Omental fat pad (tissue), 3 donors: ENCODE measurements at regions not wholly inside any gene's neighbourhood (a gene's known extent, or its start where the extent isn't known, plus 50 kb on each side); places are given as distances from the start of the nearest gene placed in this dataset.

Experiments used
- ATAC-seq: fragments of 150-250 bp; one replicate; pipeline ENCODE4 v1.9.1; 2016; ENCODE audit warnings: mild to moderate bottlenecking, moderate library complexity; ENCODE audit not compliant: low FRiP score
- DNase-seq: peaks from one replicate; pipeline ENCODE4 v3.0.0-alpha.2; 2019; ENCODE audit warnings: low spot score
- TF ChIP-seq, protein P1 (sequence below), 3 donors: fragments of 450-650 bp; IDR thresholded peaks; one replicate each; pipeline ENCODE4 v1.5.1; 2016 to 2017; ENCODE audit warnings: antibody characterized with exemption in 3 of 3, mild to moderate bottlenecking in 3 of 3, moderate library complexity in 2 of 3

DNA sequence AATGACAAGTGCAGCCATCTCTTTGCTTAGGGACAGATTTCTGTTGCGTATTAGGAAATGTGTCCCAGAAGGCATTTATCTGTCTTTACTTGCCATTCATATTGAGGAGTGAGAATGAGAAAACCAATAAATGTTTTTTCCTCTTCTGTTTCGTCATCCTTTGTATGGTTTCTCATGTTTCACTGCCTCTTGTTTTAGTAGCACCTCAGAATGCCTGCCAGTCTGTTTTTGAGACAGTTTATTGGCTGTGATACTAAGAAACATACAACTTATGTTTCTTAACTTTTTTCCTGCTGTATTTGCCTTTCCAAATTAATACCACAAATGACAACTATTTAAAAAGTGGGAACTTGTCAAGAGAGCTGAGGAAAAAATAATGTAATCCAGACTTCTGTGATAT lies 390.2 kb upstream of the GOLIM4 start:
- DNase-seq: no peak
- TF ChIP-seq, protein P1, sequence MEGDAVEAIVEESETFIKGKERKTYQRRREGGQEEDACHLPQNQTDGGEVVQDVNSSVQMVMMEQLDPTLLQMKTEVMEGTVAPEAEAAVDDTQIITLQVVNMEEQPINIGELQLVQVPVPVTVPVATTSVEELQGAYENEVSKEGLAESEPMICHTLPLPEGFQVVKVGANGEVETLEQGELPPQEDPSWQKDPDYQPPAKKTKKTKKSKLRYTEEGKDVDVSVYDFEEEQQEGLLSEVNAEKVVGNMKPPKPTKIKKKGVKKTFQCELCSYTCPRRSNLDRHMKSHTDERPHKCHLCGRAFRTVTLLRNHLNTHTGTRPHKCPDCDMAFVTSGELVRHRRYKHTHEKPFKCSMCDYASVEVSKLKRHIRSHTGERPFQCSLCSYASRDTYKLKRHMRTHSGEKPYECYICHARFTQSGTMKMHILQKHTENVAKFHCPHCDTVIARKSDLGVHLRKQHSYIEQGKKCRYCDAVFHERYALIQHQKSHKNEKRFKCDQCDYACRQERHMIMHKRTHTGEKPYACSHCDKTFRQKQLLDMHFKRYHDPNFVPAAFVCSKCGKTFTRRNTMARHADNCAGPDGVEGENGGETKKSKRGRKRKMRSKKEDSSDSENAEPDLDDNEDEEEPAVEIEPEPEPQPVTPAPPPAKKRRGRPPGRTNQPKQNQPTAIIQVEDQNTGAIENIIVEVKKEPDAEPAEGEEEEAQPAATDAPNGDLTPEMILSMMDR (IDR thresholded peaks at IDR 0.05): no peak

DNA sequence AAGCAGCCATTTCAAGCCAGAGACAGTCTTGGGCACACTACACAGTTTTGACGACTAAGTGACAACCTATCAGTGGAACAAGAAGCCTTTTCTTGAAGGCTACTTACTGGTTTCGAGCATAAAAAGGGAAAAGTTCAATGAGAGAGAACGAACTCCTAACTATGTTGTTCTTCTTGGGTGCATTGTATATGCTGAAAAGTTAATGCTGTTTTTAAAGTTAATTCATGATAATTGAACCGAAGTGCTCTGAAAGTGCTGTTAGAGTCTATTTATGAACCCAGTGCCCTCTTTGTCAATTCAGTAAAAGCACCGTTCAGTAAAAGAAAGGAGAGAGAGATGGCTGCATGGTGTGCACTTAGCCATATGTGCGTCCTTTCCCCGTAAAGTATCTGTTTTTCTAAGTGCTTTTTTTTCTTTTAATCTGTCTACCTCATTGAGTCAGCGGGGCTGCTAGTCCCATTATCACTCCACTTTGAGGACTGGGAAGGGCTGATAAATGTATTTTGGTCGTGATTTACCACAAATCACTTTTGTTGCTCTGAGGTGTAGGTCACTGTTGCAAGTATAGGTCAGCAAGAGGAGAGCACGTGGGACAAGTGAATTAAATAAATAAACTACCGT lies 380.7 kb upstream of the GOLIM4 start:
- DNase-seq: no peak
- TF ChIP-seq, protein P1 (IDR thresholded peaks at IDR 0.05): no peak
- no peak for ATAC-seq

More for the DNA sequence above, 390.2 kb upstream of the GOLIM4 start:
- no peak for ATAC-seq

DNA sequence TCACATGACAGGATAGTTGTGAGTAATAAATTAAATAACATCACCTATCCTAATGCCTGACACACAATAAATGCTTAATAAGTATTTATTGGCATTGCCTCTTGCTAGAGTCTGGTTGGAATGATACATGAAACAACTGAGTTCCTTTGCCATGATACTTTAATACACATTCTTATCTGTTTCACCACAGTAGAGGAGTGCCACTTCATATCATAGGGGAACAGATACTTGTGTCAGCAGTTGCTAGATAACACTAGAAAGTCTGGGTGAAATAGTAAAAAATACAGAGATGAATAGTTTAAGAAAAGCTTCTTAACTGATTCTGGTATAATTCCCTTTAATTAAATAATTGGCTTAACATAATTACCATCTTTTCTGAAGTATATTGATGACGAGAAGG lies 380.0 kb upstream of the GOLIM4 start:
- TF ChIP-seq, protein P1 (IDR thresholded peaks at IDR 0.05): no peak
- DNase-seq (no peak), ATAC-seq (no peak)

DNA sequence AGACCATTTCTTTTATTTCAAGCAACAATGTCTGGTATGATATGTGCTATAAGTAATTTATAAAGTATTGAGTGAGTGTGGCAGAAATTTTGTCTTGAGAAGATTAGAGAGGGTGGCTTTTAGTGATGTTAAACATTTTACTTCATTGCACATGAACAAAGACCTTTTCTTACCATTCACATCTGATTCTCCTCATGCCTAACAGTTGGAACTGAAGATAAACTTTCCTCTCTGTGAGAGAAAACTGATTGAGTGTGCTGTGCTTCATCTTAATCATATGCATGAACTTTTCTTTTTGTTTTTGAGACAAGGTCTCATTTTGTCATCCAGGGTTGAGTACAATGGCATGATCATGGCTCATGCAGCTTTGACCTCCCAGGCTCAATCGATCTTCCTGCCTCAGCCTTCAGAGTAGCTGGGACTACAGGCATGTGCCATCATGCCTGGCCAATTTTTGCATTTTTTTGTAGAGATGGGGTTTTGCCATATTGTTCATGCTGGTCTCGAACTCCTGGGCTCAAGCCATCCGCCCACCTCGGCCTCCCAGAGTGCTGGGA lies 377.7 kb upstream of the GOLIM4 start:
- DNase-seq: no peak
- ATAC-seq: no peak
- TF ChIP-seq, protein P1 (IDR thresholded peaks at IDR 0.05): no peak

DNA sequence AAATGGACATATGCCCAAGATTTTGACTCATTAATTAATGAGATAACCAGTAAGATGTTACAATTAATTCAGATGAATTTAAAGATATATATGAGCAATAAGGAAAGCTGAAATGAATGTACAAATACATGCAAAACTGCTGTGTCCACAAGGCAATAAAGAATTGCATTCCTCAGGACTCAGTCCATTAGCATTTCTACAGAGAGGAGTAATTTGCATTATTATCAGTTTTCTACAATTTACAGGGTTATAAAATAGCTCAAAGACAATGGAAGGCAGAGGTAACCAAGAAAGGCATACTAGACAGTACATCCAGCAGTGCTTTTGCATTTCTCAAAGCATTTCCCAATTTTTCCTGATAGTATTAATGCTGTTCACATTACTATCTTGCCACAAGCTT lies 377.1 kb upstream of the GOLIM4 start:
- DNase-seq (no peak), ATAC-seq (no peak)
- TF ChIP-seq, protein P1 (IDR thresholded peaks at IDR 0.05): no peak

DNA sequence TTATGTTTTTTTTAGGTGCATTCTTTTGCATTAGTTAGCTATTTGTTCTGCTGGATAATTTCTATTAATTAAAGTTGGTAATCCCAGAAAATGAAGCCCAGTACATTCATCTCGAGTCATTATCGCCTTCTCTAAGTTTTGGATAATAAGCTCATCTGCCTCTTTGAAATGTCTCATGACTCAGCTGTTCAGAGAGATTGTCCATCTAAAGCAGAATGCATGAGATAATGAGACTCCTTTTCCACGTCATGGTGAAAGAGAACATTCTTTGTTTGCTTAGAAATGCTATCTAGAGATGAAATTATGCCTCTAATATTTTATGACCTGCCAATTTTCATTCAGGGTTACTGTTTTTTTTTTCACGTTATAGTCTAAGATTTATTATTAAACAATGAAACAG lies 374.7 kb upstream of the GOLIM4 start:
- TF ChIP-seq, protein P1 (IDR thresholded peaks at IDR 0.05): no peak
- ATAC-seq (no peak), DNase-seq (no peak)

DNA sequence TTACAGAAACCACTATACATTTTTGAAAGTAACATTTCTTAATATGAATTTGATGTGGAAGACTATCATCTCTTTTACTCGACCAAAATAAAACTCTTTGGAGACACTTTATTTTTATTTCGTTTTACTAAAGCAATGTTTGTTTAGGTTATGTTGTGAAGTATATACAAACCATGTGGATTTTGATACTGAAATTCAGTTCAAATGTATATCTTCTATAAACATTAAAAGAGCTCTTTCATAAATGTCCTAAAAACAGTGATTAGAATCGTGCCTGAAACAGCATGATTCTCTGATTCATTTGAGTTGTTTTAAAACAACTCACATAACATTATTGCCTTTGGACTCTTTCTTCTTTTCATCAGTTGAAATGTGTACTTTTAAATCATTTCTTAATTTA lies 373.7 kb upstream of the GOLIM4 start:
- ATAC-seq: no peak
- no peak for DNase-seq
- TF ChIP-seq, protein P1 (IDR thresholded peaks at IDR 0.05): no peak
